ENCODE measurements at regions not wholly inside any gene's neighbourhood (a gene's known extent, or its start where the extent isn't known, plus 50 kb on each side); places are given as distances from the start of the nearest gene placed in this dataset.

GRCh38 chr19:30128211-30128610, 186.2 kb downstream of the URI1 start:
- no peak for TF ChIP-seq CTCF (IDR thresholded peaks at IDR 0.05; ENCODE audit: borderline replicate concordance, insufficient read depth, low read depth, low read length)
- no peak overlapping the region for H3K4me3 ChIP-seq (ENCODE audit: low read depth, low read length)

GRCh38 chr19:30130356-30131122, 188.5 kb downstream of the URI1 start:
- H3K4me3 ChIP-seq (ENCODE audit: low read depth, low read length), result no peak overlapping the region
- no peak for TF ChIP-seq CTCF (IDR thresholded peaks at IDR 0.05; ENCODE audit: borderline replicate concordance, insufficient read depth, low read depth, low read length)

GRCh38 chr19:30131246-30131645, 189.2 kb downstream of the URI1 start:
- TF ChIP-seq CTCF (IDR thresholded peaks at IDR 0.05; ENCODE audit: borderline replicate concordance, insufficient read depth, low read depth, low read length), result no peak
- no peak overlapping the region for H3K4me3 ChIP-seq (ENCODE audit: low read depth, low read length)

GRCh38 chr19:30131722-30132291, 189.8 kb downstream of the URI1 start:
- no peak for TF ChIP-seq CTCF (IDR thresholded peaks at IDR 0.05; ENCODE audit: borderline replicate concordance, insufficient read depth, low read depth, low read length)
- no peak overlapping the region for H3K4me3 ChIP-seq (ENCODE audit: low read depth, low read length)

GRCh38 chr19:30132343-30133075, 190.5 kb downstream of the URI1 start:
- TF ChIP-seq CTCF (IDR thresholded peaks at IDR 0.05; ENCODE audit: borderline replicate concordance, insufficient read depth, low read depth, low read length), result no peak
- no peak overlapping the region for H3K4me3 ChIP-seq (ENCODE audit: low read depth, low read length)

GRCh38 chr19:30133803-30134202, 191.8 kb downstream of the URI1 start:
- no peak for TF ChIP-seq CTCF (IDR thresholded peaks at IDR 0.05; ENCODE audit: borderline replicate concordance, insufficient read depth, low read depth, low read length)
- H3K4me3 ChIP-seq (ENCODE audit: low read depth, low read length), result no peak overlapping the region
